ENCODE measurements at regions not wholly inside any gene's neighbourhood (a gene's known extent, or its start where the extent isn't known, plus 50 kb on each side); places are given as distances from the start of the nearest gene placed in this dataset.

DNA sequence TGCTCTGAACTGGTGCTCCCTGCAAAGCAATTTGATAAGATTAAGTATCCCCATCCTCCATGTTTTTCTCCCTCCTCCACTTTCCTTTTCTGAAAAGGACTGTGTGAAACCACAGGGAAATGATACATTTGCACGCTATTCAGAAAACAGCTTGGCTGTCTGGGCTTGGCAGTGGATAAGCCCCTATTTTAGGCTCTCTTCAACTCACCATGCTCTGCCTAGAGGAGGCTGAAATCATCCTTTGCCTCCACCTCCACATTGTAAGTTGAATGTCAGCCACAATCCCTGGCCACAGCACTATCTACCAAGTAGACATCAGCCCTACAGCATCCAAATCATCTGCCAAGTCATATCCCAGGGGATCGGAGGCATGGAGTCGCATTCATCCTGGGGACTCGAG is 642.3 kb downstream of the RPS29 start:
- TF ChIP-seq, protein P1, sequence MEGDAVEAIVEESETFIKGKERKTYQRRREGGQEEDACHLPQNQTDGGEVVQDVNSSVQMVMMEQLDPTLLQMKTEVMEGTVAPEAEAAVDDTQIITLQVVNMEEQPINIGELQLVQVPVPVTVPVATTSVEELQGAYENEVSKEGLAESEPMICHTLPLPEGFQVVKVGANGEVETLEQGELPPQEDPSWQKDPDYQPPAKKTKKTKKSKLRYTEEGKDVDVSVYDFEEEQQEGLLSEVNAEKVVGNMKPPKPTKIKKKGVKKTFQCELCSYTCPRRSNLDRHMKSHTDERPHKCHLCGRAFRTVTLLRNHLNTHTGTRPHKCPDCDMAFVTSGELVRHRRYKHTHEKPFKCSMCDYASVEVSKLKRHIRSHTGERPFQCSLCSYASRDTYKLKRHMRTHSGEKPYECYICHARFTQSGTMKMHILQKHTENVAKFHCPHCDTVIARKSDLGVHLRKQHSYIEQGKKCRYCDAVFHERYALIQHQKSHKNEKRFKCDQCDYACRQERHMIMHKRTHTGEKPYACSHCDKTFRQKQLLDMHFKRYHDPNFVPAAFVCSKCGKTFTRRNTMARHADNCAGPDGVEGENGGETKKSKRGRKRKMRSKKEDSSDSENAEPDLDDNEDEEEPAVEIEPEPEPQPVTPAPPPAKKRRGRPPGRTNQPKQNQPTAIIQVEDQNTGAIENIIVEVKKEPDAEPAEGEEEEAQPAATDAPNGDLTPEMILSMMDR (conservative IDR thresholded peaks at IDR 0.05; ENCODE audit: low read depth, low read length) = no peak
- TF ChIP-seq EZH2 (IDR thresholded peaks at IDR 0.05; ENCODE audit: borderline replicate concordance, low read depth, low read length, poor library complexity, severe bottlenecking) = no peak
- Histone ChIP-seq H3K9me3 (ENCODE audit: low read depth, low read length, poor library complexity, severe bottlenecking) (no peaks in the 10 kb centered on the region), H3K36me3 (ENCODE audit: insufficient read depth, low read length, poor library complexity, severe bottlenecking) (no peaks in the 10 kb centered on the region), H3K4me1 (ENCODE audit: insufficient read depth, low read length, poor library complexity, severe bottlenecking) (no peaks in the 10 kb centered on the region), H3K27me3 (replicated peaks; ENCODE audit: insufficient read depth, low read depth, low read length, poor library complexity) (peaks cover 3% of the 10 kb centered on the region), H3K4me3 (ENCODE audit: low read depth, low read length, poor library complexity, severe bottlenecking) (no peak overlapping the region), H3K27ac (ENCODE audit: low read depth, low read length, poor library complexity, severe bottlenecking) (no peak overlapping the region)
- ChIA-PET POLR2A (ENCODE audit: low non-redundant PET) (no interaction called here), CTCF (no interaction called here)
- no TSS peak for BruUV-seq (replicated peaks)
- peak; percentile 3 for DNase-seq (ENCODE audit: low spot score)
- intact Hi-C loops (cut with micrococcal nuclease; ENCODE audit: unreplicated experiment) = no loop called here

GRCh38 chr14:48937541-48938195 is 648.5 kb downstream of the RPS29 start:
- POLR2A ChIA-PET (ENCODE audit: low non-redundant PET) = interaction anchor here (0.6 kb wide), 1 partner anchor 16 kb away, joined by 3 read pairs; no protein-coding TSS in a partner anchor
- no peak for TF ChIP-seq EZH2 (IDR thresholded peaks at IDR 0.05; ENCODE audit: borderline replicate concordance, low read depth, low read length, poor library complexity, severe bottlenecking)
- TF ChIP-seq, protein P1 (conservative IDR thresholded peaks at IDR 0.05; ENCODE audit: low read depth, low read length) = no peak
- BruUV-seq (replicated peaks) = no TSS peak
- Histone ChIP-seq H3K36me3 (ENCODE audit: insufficient read depth, low read length, poor library complexity, severe bottlenecking) (no peaks in the 10 kb centered on the region), H3K27ac (ENCODE audit: low read depth, low read length, poor library complexity, severe bottlenecking) (peak overlapping the region; percentile 49), H3K4me1 (ENCODE audit: insufficient read depth, low read length, poor library complexity, severe bottlenecking) (peaks cover 9% of the 10 kb centered on the region), H3K9me3 (ENCODE audit: low read depth, low read length, poor library complexity, severe bottlenecking) (no peaks in the 10 kb centered on the region), H3K27me3 (replicated peaks; ENCODE audit: insufficient read depth, low read depth, low read length, poor library complexity) (no peaks in the 10 kb centered on the region), H3K4me3 (ENCODE audit: low read depth, low read length, poor library complexity, severe bottlenecking) (no peak overlapping the region)
- intact Hi-C loops (cut with micrococcal nuclease; ENCODE audit: unreplicated experiment) = no loop called here
- CTCF ChIA-PET = no interaction called here
- peak; percentile 60 for DNase-seq (ENCODE audit: low spot score)

- POLR2A ChIA-PET (ENCODE audit: low non-redundant PET) = no interaction called here
- CTCF ChIA-PET = interaction anchor here (0.6 kb wide), 1 partner anchor 236 kb away, joined by 4 read pairs; no protein-coding TSS in a partner anchor
- Histone ChIP-seq H3K4me1 (ENCODE audit: insufficient read depth, low read length, poor library complexity, severe bottlenecking) (peaks cover 9% of the 10 kb centered on the region), H3K4me3 (ENCODE audit: low read depth, low read length, poor library complexity, severe bottlenecking) (no peak overlapping the region), H3K27me3 (replicated peaks; ENCODE audit: insufficient read depth, low read depth, low read length, poor library complexity) (no peaks in the 10 kb centered on the region), H3K9me3 (ENCODE audit: low read depth, low read length, poor library complexity, severe bottlenecking) (no peaks in the 10 kb centered on the region), H3K27ac (ENCODE audit: low read depth, low read length, poor library complexity, severe bottlenecking) (peak overlapping the region; percentile 49), H3K36me3 (ENCODE audit: insufficient read depth, low read length, poor library complexity, severe bottlenecking) (no peaks in the 10 kb centered on the region)
- no peak for TF ChIP-seq EZH2 (IDR thresholded peaks at IDR 0.05; ENCODE audit: borderline replicate concordance, low read depth, low read length, poor library complexity, severe bottlenecking)
- TF ChIP-seq, protein P1 (conservative IDR thresholded peaks at IDR 0.05; ENCODE audit: low read depth, low read length) = no peak
- BruUV-seq (replicated peaks) = no TSS peak
- intact Hi-C loops (cut with micrococcal nuclease; ENCODE audit: unreplicated experiment) = no loop called here
- DNase-seq (ENCODE audit: low spot score) = peak; percentile 49
These were observed 649.3 kb downstream of the RPS29 start for GRCh38 chr14:48936849-48937248.
